ENCODE measurements at regions not wholly inside any gene's neighbourhood (a gene's known extent, or its start where the extent isn't known, plus 50 kb on each side); places are given as distances from the start of the nearest gene placed in this dataset.

GRCh38 chr2:10186868-10187535 is 64.5 kb downstream of the RRM2 start:
- TF ChIP-seq CTCF (IDR thresholded peaks at IDR 0.05) (no peak), POLR2A (IDR thresholded peaks at IDR 0.05) (no peak)
